LNCAP (cell line): ENCODE measurements at regions not wholly inside any gene's neighbourhood (a gene's known extent, or its start where the extent isn't known, plus 50 kb on each side); places are given as distances from the start of the nearest gene placed in this dataset.

Source experiments
- CTCF ChIP-seq: fragments of 450-650 bp; IDR thresholded peaks from 2 replicates; pipeline ENCODE4 v1.5.1; 2017; ENCODE audit warnings: mild to moderate bottlenecking

- TF ChIP-seq CTCF, result no peak
Measured at GRCh38 chr12:105706973-105707334, 376.5 kb downstream of the C12orf75 start.

GRCh38 chr12:105713606-105714305 is 383.3 kb downstream of the C12orf75 start:
- no peak for TF ChIP-seq CTCF

GRCh38 chr12:105716621-105717020 is 386.1 kb downstream of the C12orf75 start:
- no peak for TF ChIP-seq CTCF

GRCh38 chr12:105721051-105721825 is 390.7 kb downstream of the C12orf75 start:
- no peak for TF ChIP-seq CTCF

- no peak for TF ChIP-seq CTCF
Measured at GRCh38 chr12:105721891-105722290, 391.4 kb downstream of the C12orf75 start.

GRCh38 chr12:105723066-105723465 is 392.6 kb downstream of the C12orf75 start:
- TF ChIP-seq CTCF, result no peak

GRCh38 chr12:105723494-105723893 is 393.0 kb downstream of the C12orf75 start:
- TF ChIP-seq CTCF, result no peak
